ENCODE measurements at regions not wholly inside any gene's neighbourhood (a gene's known extent, or its start where the extent isn't known, plus 50 kb on each side); places are given as distances from the start of the nearest gene placed in this dataset.

DNA sequence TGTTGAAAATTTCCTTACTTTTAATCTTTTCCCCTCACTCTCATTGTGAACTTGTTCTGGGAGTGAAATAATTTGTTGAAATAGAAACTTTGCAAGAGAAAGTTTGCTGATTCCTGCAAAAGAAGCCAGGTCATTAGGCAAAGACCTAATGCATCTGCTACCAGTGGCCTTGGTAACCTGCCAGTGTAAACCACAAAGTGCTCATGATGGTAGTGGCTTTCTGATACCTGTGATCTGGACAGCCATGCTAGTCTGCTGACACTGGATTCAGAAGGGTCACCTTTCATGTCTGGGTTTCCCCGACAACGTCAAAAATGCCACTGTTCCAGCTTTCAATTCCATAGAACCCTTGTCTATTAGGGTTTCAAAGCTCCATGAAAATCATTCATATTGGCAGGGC, 123.7 kb upstream of the MCTP2 start:
- TF ChIP-seq SIN3A (IDR thresholded peaks at IDR 0.05; ENCODE audit: borderline replicate concordance, insufficient read depth, low read length) (no peak), TAF1 (IDR thresholded peaks at IDR 0.05; ENCODE audit: borderline replicate concordance, insufficient read depth, low read length) (no peak), FOXP2 (optimal IDR thresholded peaks at IDR 0.05; ENCODE audit: borderline replicate concordance, extremely low read depth, extremely low read length, insufficient read depth) (no peak), POLR2AphosphoS5 (IDR thresholded peaks at IDR 0.05; ENCODE audit: low read depth, low read length) (no peak)
- TF ChIP-seq, protein P1, sequence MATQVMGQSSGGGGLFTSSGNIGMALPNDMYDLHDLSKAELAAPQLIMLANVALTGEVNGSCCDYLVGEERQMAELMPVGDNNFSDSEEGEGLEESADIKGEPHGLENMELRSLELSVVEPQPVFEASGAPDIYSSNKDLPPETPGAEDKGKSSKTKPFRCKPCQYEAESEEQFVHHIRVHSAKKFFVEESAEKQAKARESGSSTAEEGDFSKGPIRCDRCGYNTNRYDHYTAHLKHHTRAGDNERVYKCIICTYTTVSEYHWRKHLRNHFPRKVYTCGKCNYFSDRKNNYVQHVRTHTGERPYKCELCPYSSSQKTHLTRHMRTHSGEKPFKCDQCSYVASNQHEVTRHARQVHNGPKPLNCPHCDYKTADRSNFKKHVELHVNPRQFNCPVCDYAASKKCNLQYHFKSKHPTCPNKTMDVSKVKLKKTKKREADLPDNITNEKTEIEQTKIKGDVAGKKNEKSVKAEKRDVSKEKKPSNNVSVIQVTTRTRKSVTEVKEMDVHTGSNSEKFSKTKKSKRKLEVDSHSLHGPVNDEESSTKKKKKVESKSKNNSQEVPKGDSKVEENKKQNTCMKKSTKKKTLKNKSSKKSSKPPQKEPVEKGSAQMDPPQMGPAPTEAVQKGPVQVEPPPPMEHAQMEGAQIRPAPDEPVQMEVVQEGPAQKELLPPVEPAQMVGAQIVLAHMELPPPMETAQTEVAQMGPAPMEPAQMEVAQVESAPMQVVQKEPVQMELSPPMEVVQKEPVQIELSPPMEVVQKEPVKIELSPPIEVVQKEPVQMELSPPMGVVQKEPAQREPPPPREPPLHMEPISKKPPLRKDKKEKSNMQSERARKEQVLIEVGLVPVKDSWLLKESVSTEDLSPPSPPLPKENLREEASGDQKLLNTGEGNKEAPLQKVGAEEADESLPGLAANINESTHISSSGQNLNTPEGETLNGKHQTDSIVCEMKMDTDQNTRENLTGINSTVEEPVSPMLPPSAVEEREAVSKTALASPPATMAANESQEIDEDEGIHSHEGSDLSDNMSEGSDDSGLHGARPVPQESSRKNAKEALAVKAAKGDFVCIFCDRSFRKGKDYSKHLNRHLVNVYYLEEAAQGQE (IDR thresholded peaks at IDR 0.05; ENCODE audit: insufficient read depth in 1 of 2, low read depth in 2 of 2, low read length in 2 of 2) = no peak

DNA sequence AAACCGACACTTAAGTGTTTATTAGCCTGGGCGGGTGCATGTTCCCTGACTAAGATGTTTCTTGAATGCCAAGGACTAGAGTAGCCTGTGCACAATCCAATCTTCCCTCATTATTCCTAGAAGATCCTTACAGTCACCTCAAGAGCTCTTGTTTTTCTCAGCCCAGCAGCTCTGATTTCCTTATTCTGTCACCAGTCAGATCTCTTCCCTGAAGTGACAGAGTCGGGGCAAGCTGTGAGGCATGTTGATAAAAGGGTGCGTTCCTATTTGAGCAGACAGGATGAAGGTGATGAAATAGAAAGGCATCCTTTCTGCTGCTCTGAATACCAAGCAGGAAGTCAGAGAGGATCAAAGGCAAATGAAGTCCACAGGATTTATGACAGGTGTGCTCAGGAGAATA, 125.6 kb upstream of the MCTP2 start:
- TF ChIP-seq SIN3A (IDR thresholded peaks at IDR 0.05; ENCODE audit: borderline replicate concordance, insufficient read depth, low read length) (no peak), POLR2AphosphoS5 (IDR thresholded peaks at IDR 0.05; ENCODE audit: low read depth, low read length) (no peak), FOXP2 (optimal IDR thresholded peaks at IDR 0.05; ENCODE audit: borderline replicate concordance, extremely low read depth, extremely low read length, insufficient read depth) (no peak), TAF1 (IDR thresholded peaks at IDR 0.05; ENCODE audit: borderline replicate concordance, insufficient read depth, low read length) (no peak)
- TF ChIP-seq, protein P1 (IDR thresholded peaks at IDR 0.05; ENCODE audit: insufficient read depth in 1 of 2, low read depth in 2 of 2, low read length in 2 of 2) = no peak

DNA sequence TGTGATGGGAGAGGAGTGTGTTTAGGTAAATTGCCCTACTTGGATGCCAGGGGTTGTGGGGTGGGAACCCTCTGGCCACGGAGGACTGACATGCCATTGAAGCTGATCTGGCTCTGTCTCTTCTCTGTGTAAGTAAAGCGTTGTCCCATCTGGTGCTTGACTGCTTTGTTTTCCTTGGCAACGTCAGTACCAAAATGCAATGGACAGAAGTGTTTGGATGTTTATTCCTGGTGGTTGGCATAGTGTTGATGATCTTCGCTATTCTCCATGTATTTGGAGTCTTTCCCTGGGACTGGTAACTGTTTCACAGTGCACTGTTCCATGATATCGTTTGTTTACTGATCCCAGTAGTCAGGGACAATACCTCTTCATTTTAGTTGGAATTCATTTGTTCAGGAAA, 130.5 kb upstream of the MCTP2 start:
- TF ChIP-seq, protein P1 (IDR thresholded peaks at IDR 0.05; ENCODE audit: insufficient read depth in 1 of 2, low read depth in 2 of 2, low read length in 2 of 2) = no peak
- TF ChIP-seq SIN3A (IDR thresholded peaks at IDR 0.05; ENCODE audit: borderline replicate concordance, insufficient read depth, low read length) = no peak

DNA sequence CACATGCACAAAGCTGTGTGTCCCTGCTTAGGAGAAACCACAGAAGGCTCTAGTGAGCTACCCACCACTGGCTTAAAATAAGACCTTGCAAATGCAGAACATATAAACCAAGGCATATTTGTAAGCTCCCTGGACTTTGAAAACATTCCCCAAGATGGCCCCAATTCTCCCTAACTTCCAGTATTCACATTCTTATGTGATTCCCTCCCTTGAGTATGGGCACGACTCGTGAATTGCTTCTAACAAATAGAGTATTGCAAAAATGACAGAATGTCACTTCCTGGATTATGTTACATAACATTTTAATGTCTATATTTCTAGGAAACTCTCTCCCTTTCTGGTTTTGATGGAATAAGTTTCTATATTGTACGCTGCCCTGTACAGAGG, 131.8 kb upstream of the MCTP2 start:
- TF ChIP-seq TAF1 (IDR thresholded peaks at IDR 0.05; ENCODE audit: borderline replicate concordance, insufficient read depth, low read length) = no peak
- TF ChIP-seq SIN3A (IDR thresholded peaks at IDR 0.05; ENCODE audit: borderline replicate concordance, insufficient read depth, low read length) = no peak
- TF ChIP-seq POLR2AphosphoS5 (IDR thresholded peaks at IDR 0.05; ENCODE audit: low read depth, low read length) = no peak
- no peak for TF ChIP-seq FOXP2 (optimal IDR thresholded peaks at IDR 0.05; ENCODE audit: borderline replicate concordance, extremely low read depth, extremely low read length, insufficient read depth)
- TF ChIP-seq, protein P1 (IDR thresholded peaks at IDR 0.05; ENCODE audit: insufficient read depth in 1 of 2, low read depth in 2 of 2, low read length in 2 of 2) = no peak

DNA sequence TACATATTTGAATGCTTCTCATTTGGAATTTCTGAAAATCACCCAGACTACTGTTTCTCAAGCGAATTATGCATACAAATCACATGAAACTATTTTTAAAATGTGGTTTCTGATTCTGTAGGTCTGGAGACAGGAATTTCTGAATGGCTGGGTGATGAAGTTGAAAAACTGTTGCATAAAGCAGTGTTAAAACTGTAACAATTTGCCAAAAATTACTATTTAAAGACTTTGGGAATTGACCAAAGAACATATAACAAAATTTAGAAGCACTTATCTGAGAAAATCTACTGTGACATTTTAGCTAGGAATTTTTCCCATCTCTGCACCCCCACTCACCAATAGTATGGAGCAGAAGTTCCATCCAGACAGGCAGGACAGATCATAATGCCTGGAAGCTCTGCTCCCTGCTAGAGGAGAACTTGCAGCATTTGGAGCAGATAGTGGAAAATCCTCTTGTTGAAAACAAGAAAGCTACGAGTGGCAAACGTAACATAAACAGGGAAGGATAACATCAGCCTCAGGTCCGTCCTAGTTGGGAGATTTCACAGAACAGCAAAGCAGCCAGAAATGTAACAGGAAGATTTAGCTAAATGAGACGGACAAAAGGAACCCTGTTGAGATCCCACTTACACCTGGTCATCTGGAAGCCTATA, 132.3 kb upstream of the MCTP2 start:
- TF ChIP-seq, protein P1 (IDR thresholded peaks at IDR 0.05; ENCODE audit: insufficient read depth in 1 of 2, low read depth in 2 of 2, low read length in 2 of 2) = no peak
- TF ChIP-seq FOXP2 (optimal IDR thresholded peaks at IDR 0.05; ENCODE audit: borderline replicate concordance, extremely low read depth, extremely low read length, insufficient read depth) (no peak), SIN3A (IDR thresholded peaks at IDR 0.05; ENCODE audit: borderline replicate concordance, insufficient read depth, low read length) (no peak), POLR2AphosphoS5 (IDR thresholded peaks at IDR 0.05; ENCODE audit: low read depth, low read length) (no peak), TAF1 (IDR thresholded peaks at IDR 0.05; ENCODE audit: borderline replicate concordance, insufficient read depth, low read length) (no peak)

Data from PFSK-1 (cell line).